HG03196 (cell line): ENCODE measurements at regions not wholly inside any gene's neighbourhood (a gene's known extent, or its start where the extent isn't known, plus 50 kb on each side); places are given as distances from the start of the nearest gene placed in this dataset.
A peak's percentile ranks its signal among the peaks of the same experiment; 100 is the strongest.
"Not testable (repeated sequence)": the region's sequence is repeated elsewhere in the genome, so short reads cannot be mapped to it uniquely, and the experiment has no call there.

ENCODE experiments used
- ATAC-seq: cut with Tn5 transposase; IDR thresholded peaks from one replicate; pipeline ENCODE4 v1.9.1; 2021; ENCODE audit not compliant: unreplicated experiment

- peak; percentile 86 for ATAC-seq
These were observed 57.1 kb upstream of the KMT2E start for GRCh38 chr7:104956753-104957450.

- ATAC-seq: no peak
These were observed 55.6 kb upstream of the KMT2E start for GRCh38 chr7:104958371-104958865.

GRCh38 chr7:104959483-104959882, 54.5 kb upstream of the KMT2E start:
- not testable (repeated sequence) for ATAC-seq

GRCh38 chr7:104960741-104961448, 53.1 kb upstream of the KMT2E start:
- peak; percentile 35 for ATAC-seq

GRCh38 chr7:104961821-104962220, 52.2 kb upstream of the KMT2E start:
- no peak for ATAC-seq

GRCh38 chr7:104962781-104963180, 51.2 kb upstream of the KMT2E start:
- ATAC-seq: no peak

GRCh38 chr7:104963378-104963990, 50.5 kb upstream of the KMT2E start:
- ATAC-seq: no peak

GRCh38 chr7:104963991-104964385, 50.0 kb upstream of the KMT2E start:
- ATAC-seq: no peak
